Large intestine (tissue), 3 donors: ENCODE measurements at regions not wholly inside any gene's neighbourhood (a gene's known extent, or its start where the extent isn't known, plus 50 kb on each side); places are given as distances from the start of the nearest gene placed in this dataset.

Source experiments
- DNase-seq, 2 donors: peaks; one replicate each; pipeline versions ENCODE4 v3.0.0 to v3.0.0-alpha.2; 2013
- H3K27ac ChIP-seq: one replicate; pipeline ENCODE4 v1.5.1; 2013; ENCODE audit warnings: low read length
- H3K27me3 ChIP-seq: 2 replicates; pipeline ENCODE4 v1.6.1; 2013; ENCODE audit warnings: low read length; ENCODE audit not compliant: control insufficient read depth, insufficient read depth
- H3K36me3 ChIP-seq: 2 replicates; pipeline ENCODE4 v1.6.1; 2013; ENCODE audit warnings: low read length; ENCODE audit not compliant: control insufficient read depth, insufficient read depth
- H3K4me1 ChIP-seq: one replicate; pipeline ENCODE4 v1.6.1; 2013; ENCODE audit warnings: low read length; ENCODE audit not compliant: control insufficient read depth, insufficient read depth
- H3K4me3 ChIP-seq: one replicate; pipeline ENCODE4 v1.5.1; 2013; ENCODE audit warnings: low read length
- H3K9me3 ChIP-seq: one replicate; pipeline ENCODE4 v1.6.1; 2013; ENCODE audit warnings: mild to moderate bottlenecking, low read depth, low read length, moderate library complexity; ENCODE audit not compliant: control insufficient read depth
- WGBS: methylation state at CpG from one replicate; pipeline ENCODE4 v1.1.5; 2013; ENCODE audit warnings: low lambda C conversion rate; ENCODE audit not compliant: insufficient coverage; 5-methylcytosine and 5-hydroxymethylcytosine counted together

DNA sequence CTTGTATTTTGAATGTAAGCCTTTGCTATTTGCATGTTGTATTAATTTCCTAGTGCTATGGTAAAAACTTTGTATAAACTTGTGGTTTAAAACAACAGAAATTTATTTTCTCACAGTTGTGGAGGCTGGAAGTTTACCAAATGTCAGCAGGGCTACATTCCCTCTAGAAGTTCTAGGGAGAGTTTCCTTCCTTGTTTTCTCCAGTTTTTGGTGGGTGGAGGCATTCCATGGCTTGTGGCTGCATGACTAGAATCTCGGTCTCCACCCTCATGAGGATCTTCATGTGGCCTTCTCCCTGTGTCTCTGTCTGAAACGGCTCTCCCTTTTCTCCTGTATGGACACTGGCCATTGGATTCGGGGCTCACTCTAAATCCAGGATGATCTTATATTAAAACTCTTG, 482.2 kb upstream of the GOT2 start:
- no peaks in the 10 kb centered on the region for H3K9me3 ChIP-seq
- no peaks in the 10 kb centered on the region for H3K36me3 ChIP-seq
- H3K4me1 ChIP-seq: no peaks in the 10 kb centered on the region
- H3K27ac ChIP-seq: no peak overlapping the region
- WGBS: no CpG with 5 or more reads among the region's 3 CpGs
- DNase-seq: no peak
- H3K4me3 ChIP-seq: no peak overlapping the region
- H3K27me3 ChIP-seq: no peaks in the 10 kb centered on the region

DNA sequence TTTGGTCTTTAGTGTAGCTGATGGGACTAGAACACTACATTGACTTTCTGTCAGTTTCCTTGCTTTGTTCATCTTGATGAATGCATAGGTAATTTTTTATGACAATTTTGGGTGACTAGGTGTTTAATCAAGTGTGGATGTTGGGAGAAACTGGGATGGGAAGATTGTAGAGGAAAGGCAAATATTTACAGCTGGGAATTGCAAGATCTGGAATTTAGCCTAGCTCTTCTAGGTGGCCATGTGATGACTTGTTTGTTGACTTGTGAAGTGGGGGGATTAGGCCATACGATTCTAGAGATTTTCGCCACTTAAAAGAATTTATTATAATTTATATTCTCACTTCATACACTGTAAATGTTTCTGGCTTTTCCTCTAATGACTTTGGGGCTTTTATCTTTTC, 480.3 kb upstream of the GOT2 start:
- no peaks in the 10 kb centered on the region for H3K9me3 ChIP-seq
- H3K36me3 ChIP-seq: no peaks in the 10 kb centered on the region
- H3K27ac ChIP-seq: no peak overlapping the region
- no peak overlapping the region for H3K4me3 ChIP-seq
- WGBS: no CpG with 5 or more reads among the region's 2 CpGs
- DNase-seq: no peak
- H3K4me1 ChIP-seq: no peaks in the 10 kb centered on the region
- no peaks in the 10 kb centered on the region for H3K27me3 ChIP-seq

DNA sequence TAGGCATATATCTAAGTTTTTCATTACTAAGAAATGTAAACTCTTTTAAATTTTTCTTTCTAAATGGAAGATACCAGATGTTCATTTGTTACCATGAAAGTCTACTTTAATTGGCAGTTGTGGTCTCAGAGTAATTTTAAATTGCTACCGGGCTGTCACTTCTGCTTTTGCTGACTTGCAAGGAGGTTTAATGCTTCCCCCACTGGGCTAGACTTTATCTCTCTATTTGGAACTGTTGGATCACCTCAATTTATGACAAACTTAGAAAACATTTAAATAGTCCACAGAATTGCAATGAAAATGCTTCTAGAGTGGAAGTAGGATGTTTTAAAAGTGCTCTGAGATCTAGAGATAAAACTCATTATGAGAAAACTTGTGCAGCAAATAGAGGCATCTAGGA, 479.8 kb upstream of the GOT2 start:
- WGBS: no CpG with 5 or more reads among the region's 1 CpG
- no peaks in the 10 kb centered on the region for H3K4me1 ChIP-seq

DNA sequence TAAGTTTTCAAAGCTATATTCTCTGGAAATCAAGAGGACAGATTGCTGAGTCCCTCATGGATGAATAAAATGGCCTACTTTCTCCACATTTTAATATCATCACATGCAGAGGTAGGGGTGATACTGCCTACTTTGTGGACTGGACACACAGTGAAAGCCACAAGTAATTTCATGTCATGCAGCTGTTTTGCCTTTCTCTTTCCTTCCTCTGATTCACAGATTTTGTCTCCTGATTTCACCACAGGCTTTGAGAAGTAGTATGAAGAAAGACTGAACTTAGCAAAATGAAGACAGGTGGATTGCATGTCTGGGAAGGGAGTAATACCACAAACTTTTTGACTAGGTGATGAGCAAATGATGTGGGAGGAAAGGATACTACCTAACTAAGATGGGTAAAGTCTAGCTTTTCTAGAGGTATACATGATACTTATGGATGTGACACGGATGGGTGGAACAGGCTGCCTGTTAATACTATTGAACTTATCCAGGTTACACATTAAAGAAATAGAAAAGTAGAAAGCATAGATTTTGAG, 478.4 kb upstream of the GOT2 start:
- Histone ChIP-seq H3K27me3 (no peaks in the 10 kb centered on the region), H3K9me3 (no peaks in the 10 kb centered on the region), H3K27ac (no peak overlapping the region), H3K36me3 (no peaks in the 10 kb centered on the region), H3K4me1 (no peaks in the 10 kb centered on the region), H3K4me3 (no peak overlapping the region)
- 80% methylated on average over 1 of the region's 1 CpG for WGBS
- no peak for DNase-seq

More for the DNA sequence above, 479.8 kb upstream of the GOT2 start:
- H3K27me3 ChIP-seq: no peaks in the 10 kb centered on the region
- no peak overlapping the region for H3K4me3 ChIP-seq
- no peak for DNase-seq
- H3K36me3 ChIP-seq: no peaks in the 10 kb centered on the region
- no peak overlapping the region for H3K27ac ChIP-seq
- no peaks in the 10 kb centered on the region for H3K9me3 ChIP-seq

DNA sequence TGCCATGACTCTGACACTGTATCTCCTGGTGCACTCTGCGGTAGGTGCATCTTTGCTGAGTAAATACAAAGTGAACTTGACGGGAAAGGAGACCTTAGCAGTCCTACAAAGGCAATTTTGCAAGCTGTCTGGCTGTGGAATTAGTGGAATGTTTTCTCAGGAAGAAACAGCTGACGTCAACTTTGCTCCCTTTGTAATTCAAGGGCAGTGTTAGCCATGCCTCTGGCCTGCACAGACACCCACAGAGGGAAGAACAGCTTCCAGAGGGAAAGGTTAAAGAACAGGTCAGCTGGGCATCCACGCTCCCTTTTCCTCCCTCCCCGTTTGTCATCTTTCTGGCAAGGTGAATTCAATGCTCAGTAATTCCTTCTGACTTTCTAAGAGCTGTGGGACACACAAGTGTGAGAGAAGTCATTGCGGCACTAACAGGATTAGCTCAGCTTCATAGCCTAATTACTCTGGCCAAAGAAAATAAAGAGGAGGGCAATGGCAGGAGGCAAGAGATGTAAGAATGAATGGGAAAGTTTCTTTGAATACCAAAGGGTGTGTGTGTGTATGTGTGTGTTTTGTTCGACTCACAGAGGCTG, 476.9 kb upstream of the GOT2 start:
- Histone ChIP-seq H3K9me3 (no peaks in the 10 kb centered on the region), H3K4me1 (no peaks in the 10 kb centered on the region), H3K27me3 (no peaks in the 10 kb centered on the region), H3K4me3 (no peak overlapping the region), H3K27ac (no peak overlapping the region), H3K36me3 (no peaks in the 10 kb centered on the region)
- no CpG with 5 or more reads among the region's 7 CpGs for WGBS
- no peak for DNase-seq

DNA sequence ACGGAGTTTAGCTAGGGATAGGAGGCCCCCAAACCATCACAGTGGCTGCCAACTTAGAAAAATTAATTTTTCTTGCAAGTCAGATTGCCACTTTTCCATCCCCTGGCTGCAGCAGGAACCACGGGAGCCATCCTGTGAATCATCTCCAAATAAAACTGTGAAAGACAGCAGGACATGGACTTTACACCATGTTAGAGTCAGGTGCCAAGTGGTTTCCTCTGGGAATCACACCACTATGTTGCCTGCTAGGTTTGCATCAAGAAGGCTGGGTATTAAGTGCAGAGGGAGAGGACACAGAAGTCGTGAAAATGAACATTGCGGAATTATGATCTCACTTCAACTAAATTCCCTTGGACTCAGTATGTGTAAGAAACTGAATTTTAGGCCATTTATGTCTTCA, 471.3 kb upstream of the GOT2 start:
- 100% methylated on average over 1 of the region's 4 CpGs for WGBS
- no peak overlapping the region for H3K4me3 ChIP-seq
- no peaks in the 10 kb centered on the region for H3K27me3 ChIP-seq

DNA sequence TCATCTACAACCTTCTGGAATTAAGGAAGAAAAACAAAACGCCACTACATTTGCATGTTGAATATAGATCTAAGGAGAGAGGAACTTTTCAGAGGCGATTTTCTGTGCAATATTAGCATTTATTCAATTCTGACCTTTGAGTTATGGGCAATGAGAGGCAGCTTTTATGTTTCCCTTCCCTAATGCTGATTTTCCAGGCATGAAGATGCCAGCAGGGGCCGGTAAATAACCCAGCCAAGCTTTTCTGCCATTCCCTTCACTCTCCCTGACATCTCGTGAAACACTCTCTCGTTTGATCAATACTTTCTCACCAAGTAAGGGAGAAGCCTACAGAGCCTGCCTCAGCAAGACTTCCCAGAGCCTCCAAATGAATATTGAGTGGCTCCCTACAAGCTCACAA, 470.5 kb upstream of the GOT2 start:
- no peaks in the 10 kb centered on the region for H3K4me1 ChIP-seq
- no peaks in the 10 kb centered on the region for H3K36me3 ChIP-seq
- no peak overlapping the region for H3K27ac ChIP-seq
- no peak for DNase-seq
- H3K9me3 ChIP-seq: no peaks in the 10 kb centered on the region
- no peak overlapping the region for H3K4me3 ChIP-seq
- WGBS: 100% methylated on average over 1 of the region's 5 CpGs
- no peaks in the 10 kb centered on the region for H3K27me3 ChIP-seq

More for the DNA sequence above, 471.3 kb upstream of the GOT2 start:
- H3K9me3 ChIP-seq: no peaks in the 10 kb centered on the region
- no peaks in the 10 kb centered on the region for H3K4me1 ChIP-seq
- no peak for DNase-seq
- no peaks in the 10 kb centered on the region for H3K36me3 ChIP-seq
- no peak overlapping the region for H3K27ac ChIP-seq

DNA sequence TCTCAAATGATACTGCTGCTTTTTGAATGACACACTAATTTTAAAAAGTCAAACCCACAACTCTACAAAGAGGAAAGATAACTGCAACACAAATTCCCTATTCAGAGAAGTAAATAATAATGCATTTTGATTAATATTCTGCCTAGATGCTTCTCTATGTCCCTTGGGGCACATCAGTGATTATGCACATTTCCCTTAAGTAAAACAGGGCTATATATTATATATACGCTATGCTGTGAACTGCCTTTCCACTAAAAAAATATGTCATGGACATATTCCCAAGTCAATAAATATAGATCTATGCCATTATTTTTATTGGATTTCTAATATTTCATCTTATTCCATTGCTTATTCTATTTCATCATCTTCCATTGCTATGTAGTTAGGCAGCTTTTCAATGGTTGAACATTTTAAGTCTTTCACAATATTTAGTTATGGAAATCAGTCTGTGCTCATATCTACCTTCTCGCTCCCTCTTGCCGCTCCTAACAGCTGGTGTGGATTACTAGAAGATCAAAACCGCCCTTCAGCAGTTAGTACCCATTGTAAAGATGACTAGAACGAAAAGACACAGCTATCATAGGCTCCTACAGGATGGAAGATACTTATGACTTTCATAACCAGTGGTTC, 468.2 kb upstream of the GOT2 start:
- DNase-seq: no peak
- Histone ChIP-seq H3K9me3 (no peaks in the 10 kb centered on the region), H3K36me3 (no peaks in the 10 kb centered on the region), H3K27ac (no peak overlapping the region), H3K4me3 (no peak overlapping the region), H3K4me1 (no peaks in the 10 kb centered on the region), H3K27me3 (no peaks in the 10 kb centered on the region)
- WGBS: 70% methylated on average over 2 of the region's 5 CpGs

DNA sequence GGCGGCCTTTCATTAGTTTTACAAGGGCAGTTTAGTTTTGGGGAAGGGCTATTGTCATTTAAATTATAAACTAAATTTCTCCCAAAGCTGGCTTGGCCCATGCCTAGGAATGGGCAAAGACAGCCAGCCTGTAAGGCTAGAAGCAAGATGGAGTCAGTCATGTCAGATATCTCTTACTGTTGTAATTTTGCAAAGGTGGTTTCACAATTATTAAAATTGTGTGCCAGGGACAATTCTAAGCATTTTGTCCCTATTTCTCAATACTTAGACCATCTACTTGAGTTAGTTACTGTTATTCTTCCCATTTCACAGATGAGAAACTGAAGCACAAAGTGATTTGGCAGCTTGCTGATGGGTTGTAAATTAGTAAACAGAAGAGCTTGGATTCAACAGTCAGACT, 467.7 kb upstream of the GOT2 start:
- WGBS: 60% methylated on average over 1 of the region's 1 CpG

DNA sequence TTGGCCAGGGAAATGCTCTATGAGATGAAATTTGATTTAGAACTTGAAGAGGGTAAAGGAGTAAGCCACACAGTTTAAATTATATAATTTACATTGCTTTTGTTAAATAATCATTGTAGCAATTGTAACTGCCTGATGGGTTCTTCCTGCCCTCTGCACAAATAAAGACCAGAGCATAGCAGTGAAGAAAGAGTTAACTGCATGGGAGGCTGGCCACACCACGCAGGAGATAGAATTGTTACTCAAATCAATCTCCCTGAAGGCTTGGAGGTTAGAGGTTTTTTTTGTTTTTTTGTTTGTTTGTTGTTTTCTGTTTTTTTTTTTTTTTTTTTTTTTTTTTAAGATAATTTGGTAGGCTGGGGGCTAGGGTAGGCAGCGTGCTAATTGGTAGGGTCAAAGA, 467.0 kb upstream of the GOT2 start:
- no peak overlapping the region for H3K27ac ChIP-seq
- no peaks in the 10 kb centered on the region for H3K9me3 ChIP-seq
- H3K4me1 ChIP-seq: no peaks in the 10 kb centered on the region
- H3K4me3 ChIP-seq: no peak overlapping the region
- H3K36me3 ChIP-seq: no peaks in the 10 kb centered on the region
- DNase-seq: no peak
- no CpG with 5 or more reads among the region's 2 CpGs for WGBS
- H3K27me3 ChIP-seq: no peaks in the 10 kb centered on the region

More for the DNA sequence above, 467.7 kb upstream of the GOT2 start:
- H3K27ac ChIP-seq: no peak overlapping the region
- H3K4me3 ChIP-seq: no peak overlapping the region
- no peaks in the 10 kb centered on the region for H3K36me3 ChIP-seq
- H3K27me3 ChIP-seq: no peaks in the 10 kb centered on the region
- no peaks in the 10 kb centered on the region for H3K9me3 ChIP-seq
- DNase-seq: no peak
- H3K4me1 ChIP-seq: no peaks in the 10 kb centered on the region

DNA sequence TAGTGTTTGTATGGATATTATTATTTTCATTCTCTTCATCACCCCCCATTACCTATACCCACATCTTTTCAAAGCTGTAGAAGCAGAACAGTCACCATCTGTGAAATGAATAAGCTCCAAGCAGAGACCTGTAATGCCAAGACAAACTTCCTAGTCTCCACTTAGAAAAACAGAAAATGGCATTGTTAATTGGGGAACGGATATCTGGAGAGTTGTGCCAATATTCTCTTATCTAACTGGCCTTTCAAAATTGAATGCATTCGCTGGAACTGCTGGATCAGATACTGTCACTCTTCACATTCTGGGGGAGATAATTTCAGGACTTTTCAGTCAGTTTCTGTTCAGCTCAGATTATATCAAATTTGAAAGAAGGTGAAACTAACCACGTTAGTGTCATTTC, 464.4 kb upstream of the GOT2 start:
- no peaks in the 10 kb centered on the region for H3K27me3 ChIP-seq
- no peak overlapping the region for H3K27ac ChIP-seq
- no peaks in the 10 kb centered on the region for H3K36me3 ChIP-seq
- no peak overlapping the region for H3K4me3 ChIP-seq
- H3K4me1 ChIP-seq: no peaks in the 10 kb centered on the region
- H3K9me3 ChIP-seq: no peaks in the 10 kb centered on the region
- no peak for DNase-seq
- no CpG with 5 or more reads among the region's 3 CpGs for WGBS
